ENCODE measurements at regions not wholly inside any gene's neighbourhood (a gene's known extent, or its start where the extent isn't known, plus 50 kb on each side); places are given as distances from the start of the nearest gene placed in this dataset.

- TF ChIP-seq CTCF (IDR thresholded peaks at IDR 0.05): no peak
- no peak for TF ChIP-seq ZFX (IDR thresholded peaks at IDR 0.05; ENCODE audit: borderline replicate concordance)
Measured at GRCh38 chrX:2640436-2641150, 50.5 kb upstream of the CD99 start.
